ENCODE measurements at regions not wholly inside any gene's neighbourhood (a gene's known extent, or its start where the extent isn't known, plus 50 kb on each side); places are given as distances from the start of the nearest gene placed in this dataset.

DNA sequence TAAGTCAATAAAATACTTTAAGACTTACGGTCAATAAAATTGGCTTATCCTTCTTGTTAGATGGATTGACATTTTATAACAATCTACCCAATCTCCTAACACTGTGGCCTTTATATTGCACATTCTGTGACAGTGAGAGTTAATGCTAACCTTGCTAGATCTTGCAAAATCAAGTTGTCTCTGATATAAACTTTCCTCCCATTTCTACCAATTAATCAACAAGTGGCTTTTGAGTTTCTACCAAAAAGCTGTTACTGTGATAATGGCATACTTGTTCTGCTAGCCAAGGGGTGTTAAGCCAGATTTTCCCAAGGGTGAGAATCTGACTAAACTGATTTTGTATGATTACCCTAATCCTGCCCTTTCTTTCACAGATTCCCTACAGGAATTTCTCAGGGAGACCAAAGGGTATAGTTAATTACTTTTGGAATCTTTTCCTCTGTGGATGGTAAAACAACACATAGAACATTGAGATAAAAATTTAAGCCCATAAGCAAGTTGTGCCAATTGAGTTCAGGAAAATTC lies 174.1 kb upstream of the SUCLG2 start:
- TF ChIP-seq, protein P1, sequence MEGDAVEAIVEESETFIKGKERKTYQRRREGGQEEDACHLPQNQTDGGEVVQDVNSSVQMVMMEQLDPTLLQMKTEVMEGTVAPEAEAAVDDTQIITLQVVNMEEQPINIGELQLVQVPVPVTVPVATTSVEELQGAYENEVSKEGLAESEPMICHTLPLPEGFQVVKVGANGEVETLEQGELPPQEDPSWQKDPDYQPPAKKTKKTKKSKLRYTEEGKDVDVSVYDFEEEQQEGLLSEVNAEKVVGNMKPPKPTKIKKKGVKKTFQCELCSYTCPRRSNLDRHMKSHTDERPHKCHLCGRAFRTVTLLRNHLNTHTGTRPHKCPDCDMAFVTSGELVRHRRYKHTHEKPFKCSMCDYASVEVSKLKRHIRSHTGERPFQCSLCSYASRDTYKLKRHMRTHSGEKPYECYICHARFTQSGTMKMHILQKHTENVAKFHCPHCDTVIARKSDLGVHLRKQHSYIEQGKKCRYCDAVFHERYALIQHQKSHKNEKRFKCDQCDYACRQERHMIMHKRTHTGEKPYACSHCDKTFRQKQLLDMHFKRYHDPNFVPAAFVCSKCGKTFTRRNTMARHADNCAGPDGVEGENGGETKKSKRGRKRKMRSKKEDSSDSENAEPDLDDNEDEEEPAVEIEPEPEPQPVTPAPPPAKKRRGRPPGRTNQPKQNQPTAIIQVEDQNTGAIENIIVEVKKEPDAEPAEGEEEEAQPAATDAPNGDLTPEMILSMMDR (IDR thresholded peaks at IDR 0.05) = no peak
- TF ChIP-seq POLR2A (IDR thresholded peaks at IDR 0.05) = no peak
- TF ChIP-seq EP300 (IDR thresholded peaks at IDR 0.05) = no peak

Measured in ovary (tissue), 3 donors.